ENCODE measurements at regions not wholly inside any gene's neighbourhood (a gene's known extent, or its start where the extent isn't known, plus 50 kb on each side); places are given as distances from the start of the nearest gene placed in this dataset.
"Not testable (repeated sequence)": the region's sequence is repeated elsewhere in the genome, so short reads cannot be mapped to it uniquely, and the experiment has no call there.

- no peak for DNase-seq
These were observed 50.0 kb upstream of the ACYP2 start for GRCh38 chr2:54065411-54065810.

GRCh38 chr2:54063967-54064535, 51.4 kb upstream of the ACYP2 start:
- peak; percentile 28 for DNase-seq

DNA sequence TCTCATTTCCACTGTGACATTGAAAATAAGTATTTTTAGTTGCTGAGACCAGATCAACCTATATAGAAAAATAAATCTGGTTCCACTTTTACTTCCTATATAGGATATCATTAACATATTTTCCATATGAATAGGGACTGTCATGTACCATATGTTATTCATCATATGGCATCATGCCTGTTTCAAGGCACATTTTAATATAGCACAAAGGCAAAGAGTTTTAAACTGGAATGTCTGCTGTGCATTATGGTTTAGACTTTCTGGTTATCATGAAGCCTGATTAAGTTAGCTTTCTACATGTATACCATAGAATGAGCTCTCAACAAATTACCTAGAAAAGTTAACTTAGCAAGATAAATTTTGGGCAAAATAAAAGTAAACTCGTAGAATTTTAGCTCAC, 53.0 kb upstream of the ACYP2 start:
- no peak for DNase-seq

- DNase-seq: no peak
These were observed 54.1 kb upstream of the ACYP2 start for GRCh38 chr2:54061272-54061671.

- DNase-seq: no peak
These were observed 55.4 kb upstream of the ACYP2 start for GRCh38 chr2:54059986-54060385.

DNA sequence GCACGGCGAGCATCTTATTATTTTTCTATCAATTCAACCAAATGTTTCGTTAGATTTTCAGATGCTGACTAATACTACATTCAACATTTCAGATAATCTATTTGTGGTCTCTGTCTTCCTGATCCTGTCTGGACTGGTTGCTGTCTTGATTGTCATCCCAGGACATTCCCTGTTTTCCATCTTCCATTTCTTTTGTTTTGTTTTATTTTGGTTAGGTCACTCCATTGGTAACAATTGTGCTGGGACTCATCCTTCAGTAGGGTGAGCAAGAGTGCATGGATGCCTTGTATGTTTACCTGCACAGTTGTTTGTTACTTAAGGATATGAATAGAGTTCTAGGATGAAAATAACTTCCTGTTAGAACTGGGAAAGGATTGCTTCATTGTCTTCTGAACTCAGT, 55.9 kb upstream of the ACYP2 start:
- no peak for DNase-seq

DNA sequence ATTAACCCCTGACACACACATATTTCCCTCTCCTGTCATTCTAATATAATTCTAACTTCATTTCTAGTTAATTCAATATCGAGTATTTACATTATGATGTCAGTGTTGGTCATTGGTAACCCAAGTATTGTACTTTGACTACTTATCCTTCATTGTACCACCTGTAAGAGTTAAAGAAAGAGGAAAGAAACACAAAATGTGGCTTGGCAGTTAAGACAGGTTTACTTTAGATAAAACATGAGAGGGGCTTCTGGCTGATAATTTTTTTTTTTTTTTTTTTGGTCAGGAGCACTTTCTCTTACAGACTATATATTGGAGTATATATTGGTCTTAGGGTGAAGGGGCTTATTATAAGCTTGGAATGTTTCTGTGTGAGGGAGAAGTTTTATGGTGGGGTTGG, 57.0 kb upstream of the ACYP2 start:
- DNase-seq: no peak

DNA sequence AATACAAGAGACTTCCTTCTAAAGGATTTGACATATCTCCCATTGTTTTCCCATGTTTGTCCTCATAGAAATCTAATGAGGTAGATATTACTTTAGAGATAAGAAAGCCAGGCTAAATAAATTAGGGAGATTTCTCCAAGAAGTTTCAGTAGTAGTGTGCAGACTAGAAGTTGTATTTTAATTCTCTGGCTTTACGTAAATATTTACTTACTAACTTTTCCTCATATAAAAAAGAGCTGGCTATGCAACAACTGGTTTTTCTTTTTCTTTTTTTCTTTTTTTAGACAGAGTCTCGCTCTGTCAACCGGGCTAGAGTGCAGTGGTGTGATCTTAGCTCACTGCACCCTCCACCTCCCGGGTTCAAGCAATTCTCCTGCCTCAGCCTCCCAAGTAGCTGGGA, 60.6 kb upstream of the ACYP2 start:
- DNase-seq: no peak

- no peak for DNase-seq
These were observed 61.1 kb upstream of the ACYP2 start for GRCh38 chr2:54054271-54054670.

GRCh38 chr2:54053830-54054229, 61.6 kb upstream of the ACYP2 start:
- no peak for DNase-seq

DNA sequence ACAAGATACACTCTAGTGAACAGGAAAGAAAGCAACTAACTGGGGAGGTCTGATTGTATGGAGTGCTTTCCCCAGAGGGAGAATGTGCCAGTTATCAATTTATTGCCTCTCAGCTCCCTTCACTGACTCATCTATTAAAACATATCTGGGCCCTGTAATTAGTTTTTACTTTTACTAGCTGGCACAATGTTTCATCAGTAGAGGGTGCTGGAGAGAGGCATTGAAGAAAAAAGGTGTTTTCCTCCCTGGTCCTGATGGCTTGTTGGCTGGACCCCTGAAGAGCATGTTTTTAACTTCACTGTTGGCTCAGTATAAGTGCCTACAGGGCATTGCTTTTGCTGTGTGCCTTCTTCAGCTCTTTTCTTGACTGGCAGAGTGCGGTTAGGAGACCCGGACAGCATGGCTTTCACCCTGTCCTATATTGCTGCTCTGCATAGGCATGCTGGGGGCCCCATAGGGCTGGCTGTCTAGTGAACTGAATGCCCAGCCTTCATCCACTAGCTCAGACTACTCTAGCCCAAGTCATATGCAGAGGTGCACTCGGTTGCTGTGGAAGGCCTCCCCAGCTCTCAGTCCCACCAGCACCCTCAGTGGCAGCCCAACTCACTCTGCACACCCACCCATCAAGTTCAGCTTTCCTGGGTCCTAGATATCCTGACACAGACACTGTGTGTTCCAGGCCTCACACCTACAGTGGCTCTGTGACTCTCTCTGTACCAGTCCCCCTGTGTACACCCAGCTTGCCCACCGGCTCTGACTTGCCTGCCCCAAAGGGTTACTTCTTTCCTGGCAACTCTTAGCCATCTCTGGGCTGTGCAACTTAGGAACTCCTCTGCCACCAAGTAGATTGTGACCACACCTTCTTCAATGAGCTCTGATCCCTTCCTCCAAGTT, 62.3 kb upstream of the ACYP2 start:
- no peak for DNase-seq

DNA sequence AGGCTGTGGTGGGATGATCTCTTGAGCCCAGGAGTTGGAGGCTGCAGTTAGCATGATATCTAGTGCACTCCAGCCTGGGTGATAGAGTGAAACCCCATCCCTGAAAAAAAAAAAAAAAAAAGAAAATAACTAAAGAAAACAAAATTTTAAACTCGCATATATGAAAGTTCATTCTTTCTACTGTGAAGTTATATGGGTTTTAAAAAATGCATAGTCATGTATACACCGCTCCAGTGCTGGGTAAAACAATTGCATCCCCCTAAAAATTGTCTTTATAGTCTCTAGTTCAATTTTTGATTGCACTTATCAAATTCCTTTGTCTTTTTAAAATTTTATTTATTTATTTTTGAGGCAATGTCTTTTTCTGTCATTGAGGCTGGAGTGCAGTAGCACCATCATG, 65.0 kb upstream of the ACYP2 start:
- no peak for DNase-seq

DNA sequence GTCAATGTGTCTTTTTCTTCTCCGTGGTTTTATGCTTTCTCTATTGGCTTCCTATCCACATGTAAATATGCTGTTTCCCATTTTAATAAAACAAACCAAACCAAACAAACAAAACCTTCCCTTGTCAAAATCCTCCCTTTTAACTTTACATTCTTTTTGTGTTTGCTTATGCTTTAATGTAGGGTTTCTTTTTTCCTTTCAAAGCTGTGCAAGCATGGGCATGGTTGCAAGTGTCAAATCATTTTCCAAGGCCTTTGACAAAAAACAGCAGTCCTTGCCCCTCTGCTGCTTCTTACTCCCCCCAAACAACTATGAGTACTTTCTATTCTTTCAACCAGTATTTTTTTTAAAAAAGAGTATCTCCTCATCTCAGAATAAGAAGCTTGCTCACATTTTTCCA, 66.0 kb upstream of the ACYP2 start:
- no peak for DNase-seq

- not testable (repeated sequence) for DNase-seq
These were observed 66.5 kb upstream of the ACYP2 start for GRCh38 chr2:54048896-54049295.

DNA sequence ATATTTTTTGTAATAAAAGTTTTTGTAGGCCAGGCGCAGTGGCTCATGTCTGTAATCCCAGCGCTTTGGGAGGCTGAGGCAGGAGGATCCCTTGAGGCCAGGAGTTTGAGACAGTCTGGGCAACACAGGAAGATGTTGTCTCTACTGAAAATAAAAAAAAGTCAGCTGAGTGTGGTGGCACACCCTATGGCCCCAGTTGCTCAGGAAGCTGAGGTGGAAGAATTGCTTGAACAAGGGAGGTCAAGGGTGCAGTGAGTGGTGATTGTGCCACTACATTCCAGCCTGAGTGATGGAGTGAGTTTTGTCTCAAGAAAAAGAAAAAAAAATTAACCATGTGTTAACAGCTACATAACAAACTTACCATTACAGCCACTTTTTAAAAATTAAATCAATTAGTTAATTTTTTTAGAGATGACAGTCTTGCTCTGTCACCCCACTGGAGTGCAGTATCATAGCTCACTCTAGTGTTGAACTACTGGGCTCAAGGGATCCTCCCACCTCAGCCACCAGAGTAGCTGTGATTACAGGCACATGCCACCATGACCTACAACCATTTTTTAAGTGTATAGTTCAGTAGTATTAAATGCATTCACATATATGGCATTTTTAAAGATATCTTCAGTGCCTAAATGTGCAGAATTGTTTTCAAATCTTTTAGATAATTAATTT, 67.2 kb upstream of the ACYP2 start:
- DNase-seq: no peak

- no peak for DNase-seq
These were observed 67.8 kb upstream of the ACYP2 start for GRCh38 chr2:54047658-54048057.

DNA sequence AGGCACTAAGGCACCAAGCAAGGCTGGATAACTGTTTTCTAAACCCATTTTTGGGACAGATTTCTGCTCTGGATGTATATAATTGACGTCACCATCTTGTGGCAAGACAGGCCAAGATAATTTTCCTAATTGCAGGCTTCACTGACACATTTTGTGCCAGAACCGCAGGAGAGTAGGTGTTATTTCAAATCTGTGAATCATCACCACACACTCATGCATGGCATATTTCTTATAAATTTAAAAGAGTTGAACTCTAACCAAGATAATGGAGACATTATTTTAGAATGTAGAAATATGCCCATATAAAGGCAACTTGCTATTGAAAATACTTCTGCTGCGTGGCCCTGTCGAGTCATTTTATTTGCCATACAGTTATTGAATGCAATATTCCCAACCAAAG, 68.3 kb upstream of the ACYP2 start:
- DNase-seq: no peak

GRCh38 chr2:54042897-54043620, 72.3 kb upstream of the PSME4 start:
- DNase-seq: peak; percentile 53

- DNase-seq: no peak
These were observed 71.5 kb upstream of the PSME4 start for GRCh38 chr2:54042341-54042740.

GRCh38 chr2:54041135-54041534, 70.3 kb upstream of the PSME4 start:
- no peak for DNase-seq

- no peak for DNase-seq
These were observed 69.9 kb upstream of the PSME4 start for GRCh38 chr2:54040685-54041084.

GRCh38 chr2:54040250-54040649, 69.5 kb upstream of the PSME4 start:
- DNase-seq: no peak

- no peak for DNase-seq
These were observed 68.0 kb upstream of the PSME4 start for GRCh38 chr2:54038835-54039234.
